Mesendoderm (in vitro differentiated cells): ENCODE measurements at regions not wholly inside any gene's neighbourhood (a gene's known extent, or its start where the extent isn't known, plus 50 kb on each side); places are given as distances from the start of the nearest gene placed in this dataset.

Source experiments
- DNase-seq: peaks from one replicate; pipeline ENCODE4 v3.0.0; 2013
- H2AK5ac ChIP-seq: 2 replicates; pipeline ENCODE4 v1.6.1; 2013; ENCODE audit warnings: low read length, inconsistent platforms
- H2BK120ac ChIP-seq: 2 replicates; pipeline ENCODE4 v1.6.1; 2013; ENCODE audit warnings: low read depth, mild to moderate bottlenecking, low read length, moderate library complexity, mixed read lengths
- H2BK15ac ChIP-seq: replicated peaks from 2 replicates; pipeline ENCODE4 v1.6.1; 2013; ENCODE audit warnings: low read depth, mild to moderate bottlenecking, moderate library complexity
- H2BK5ac ChIP-seq: 2 replicates; pipeline ENCODE4 v1.6.1; 2013; ENCODE audit warnings: low read length, inconsistent platforms
- H3K18ac ChIP-seq: 2 replicates; pipeline ENCODE4 v1.6.1; 2013; ENCODE audit warnings: mild to moderate bottlenecking, low read length, mixed read lengths
- H3K23ac ChIP-seq: one replicate; pipeline ENCODE4 v1.6.1; 2013; ENCODE audit warnings: low read length
- H3K27ac ChIP-seq: 2 replicates; pipeline ENCODE4 v1.5.1; 2013; ENCODE audit warnings: low read depth, mild to moderate bottlenecking, inconsistent platforms, low read length, moderate library complexity
- H3K27me3 ChIP-seq: 2 replicates; pipeline ENCODE4 v1.6.1; 2013; ENCODE audit warnings: low read length, control low read depth, mild to moderate bottlenecking, inconsistent platforms; ENCODE audit not compliant: insufficient read depth, poor library complexity
- H3K36me3 ChIP-seq: 2 replicates; pipeline ENCODE4 v1.6.1; 2013; ENCODE audit warnings: low read length, inconsistent platforms; ENCODE audit not compliant: control insufficient read depth, insufficient read depth
- H3K4ac ChIP-seq: one replicate; pipeline ENCODE4 v1.6.1; 2013; ENCODE audit warnings: low read depth, mild to moderate bottlenecking, low read length, moderate library complexity
- H3K4me1 ChIP-seq: 2 replicates; pipeline ENCODE4 v1.6.1; 2013; ENCODE audit warnings: low read depth, low read length, inconsistent platforms; ENCODE audit not compliant: control insufficient read depth
- H3K4me2 ChIP-seq: 2 replicates; pipeline ENCODE4 v1.6.1; 2013; ENCODE audit warnings: low read length
- H3K4me3 ChIP-seq: 2 replicates; pipeline ENCODE4 v1.5.1; 2013; ENCODE audit warnings: mild to moderate bottlenecking, low read length
- H3K56ac ChIP-seq: one replicate; pipeline ENCODE4 v1.6.1; 2013; ENCODE audit warnings: low read length
- H3K79me1 ChIP-seq: 2 replicates; pipeline ENCODE4 v1.6.1; 2013; ENCODE audit warnings: low read length, inconsistent platforms
- H3K79me2 ChIP-seq: 2 replicates; pipeline ENCODE4 v1.6.1; 2013; ENCODE audit warnings: mild to moderate bottlenecking, low read length; ENCODE audit not compliant: control insufficient read depth, insufficient read depth
- H3K9ac ChIP-seq: 2 replicates; pipeline ENCODE4 v1.6.1; 2013; ENCODE audit warnings: low read length, inconsistent platforms
- H4K5ac ChIP-seq: one replicate; pipeline ENCODE4 v1.6.1; 2013; ENCODE audit warnings: low read length
- H4K8ac ChIP-seq: one replicate; pipeline ENCODE4 v1.6.1; 2013; ENCODE audit warnings: low read depth, mild to moderate bottlenecking, control low read depth, low read length, moderate library complexity
- WGBS: extraction: QIAGEN DNeasy Blood & Tissue Kit; methylation state at CpG from one replicate; pipeline ENCODE4 v1.1.7; 2013; ENCODE audit warnings: low lambda C conversion rate, missing lambda C conversion rate; ENCODE audit not compliant: insufficient coverage; ENCODE audit errors: extremely low coverage; 5-methylcytosine and 5-hydroxymethylcytosine counted together

DNA sequence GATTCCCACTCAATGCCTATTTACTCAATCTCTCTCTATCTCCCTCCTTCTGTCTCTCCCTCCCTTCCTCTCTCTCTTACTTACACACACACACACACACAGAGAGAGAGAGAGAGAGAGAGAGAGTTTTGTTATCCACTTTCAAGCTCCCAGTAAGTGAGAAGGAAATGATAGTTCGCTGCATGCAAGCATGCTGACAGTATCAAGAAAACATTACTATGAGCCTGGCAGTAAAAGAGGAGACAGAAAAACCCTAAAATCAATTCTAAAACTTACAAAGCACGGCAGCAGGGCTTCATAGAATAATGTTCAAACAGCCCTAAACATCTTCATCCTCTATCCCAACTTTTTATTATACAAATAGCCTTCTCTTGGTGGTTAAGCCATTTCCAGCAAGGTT, 171.9 kb downstream of the FOXO1 start:
- no peaks in the 10 kb centered on the region for H3K79me1 ChIP-seq
- H4K5ac ChIP-seq: no peak overlapping the region

DNA sequence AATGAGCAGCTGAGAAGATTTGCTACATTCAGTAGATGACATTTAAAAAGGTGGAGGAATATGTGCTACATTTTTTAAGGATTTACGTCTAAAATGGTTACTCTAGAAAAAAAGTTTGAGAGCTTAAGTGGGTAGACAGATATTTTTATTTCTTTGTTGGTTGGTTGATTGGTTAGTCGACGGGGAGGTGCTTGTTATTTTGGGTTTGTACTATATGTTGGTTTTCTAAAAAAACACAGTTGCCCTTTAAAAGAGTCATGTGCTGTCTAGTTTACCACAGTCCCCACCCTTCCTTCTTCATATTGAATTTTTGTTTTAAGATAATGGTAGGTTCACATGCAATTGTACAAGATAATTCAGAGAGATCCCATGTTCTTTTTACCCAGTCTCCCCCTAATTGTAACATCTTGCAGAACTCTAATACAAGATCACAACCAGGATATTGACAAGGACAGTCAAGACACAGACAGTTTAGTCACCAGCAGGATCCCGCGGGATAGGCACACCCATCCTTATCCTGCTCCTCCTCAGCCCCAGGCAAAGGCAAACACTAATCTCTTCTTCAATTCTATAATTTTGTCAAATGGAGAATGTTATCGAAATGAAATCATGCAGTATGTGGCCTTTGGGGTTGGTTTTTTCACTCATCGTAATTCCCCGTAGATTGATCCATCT, 171.4 kb downstream of the FOXO1 start:
- H3K27ac ChIP-seq: no peak overlapping the region
- H4K5ac ChIP-seq: no peak overlapping the region
- H4K8ac ChIP-seq: no peak overlapping the region
- H3K27me3 ChIP-seq: no peaks in the 10 kb centered on the region
- H3K18ac ChIP-seq: no peak overlapping the region
- H3K4me2 ChIP-seq: no peak overlapping the region
- no peak overlapping the region for H3K23ac ChIP-seq
- no peak overlapping the region for H3K4ac ChIP-seq
- WGBS: no CpG with 5 or more reads among the region's 8 CpGs
- no peaks in the 10 kb centered on the region for H3K79me1 ChIP-seq
- DNase-seq: no peak
- no peaks in the 10 kb centered on the region for H3K79me2 ChIP-seq
- H2AK5ac ChIP-seq: no peak overlapping the region
- no peak overlapping the region for H2BK5ac ChIP-seq
- H2BK15ac ChIP-seq: no peak overlapping the region
- no peak overlapping the region for H3K56ac ChIP-seq
- no peak overlapping the region for H3K4me3 ChIP-seq
- H3K36me3 ChIP-seq: no peaks in the 10 kb centered on the region
- H2BK120ac ChIP-seq: no peak overlapping the region
- H3K4me1 ChIP-seq: peaks cover 4% of the 10 kb centered on the region
- H3K9ac ChIP-seq: no peak overlapping the region

More for the DNA sequence above, 171.9 kb downstream of the FOXO1 start:
- no peak overlapping the region for H4K8ac ChIP-seq
- no peak overlapping the region for H3K23ac ChIP-seq
- no CpG with 5 or more reads among the region's 2 CpGs for WGBS
- H3K18ac ChIP-seq: no peak overlapping the region
- no peaks in the 10 kb centered on the region for H3K27me3 ChIP-seq
- no peaks in the 10 kb centered on the region for H3K79me2 ChIP-seq
- H2BK120ac ChIP-seq: no peak overlapping the region
- no peak overlapping the region for H2BK5ac ChIP-seq
- no peak for DNase-seq
- H3K4me3 ChIP-seq: no peak overlapping the region
- no peak overlapping the region for H2AK5ac ChIP-seq
- H3K9ac ChIP-seq: no peak overlapping the region
- H3K27ac ChIP-seq: no peak overlapping the region
- no peak overlapping the region for H3K4me2 ChIP-seq
- no peak overlapping the region for H2BK15ac ChIP-seq
- H3K36me3 ChIP-seq: no peaks in the 10 kb centered on the region
- H3K4ac ChIP-seq: no peak overlapping the region
- no peak overlapping the region for H3K56ac ChIP-seq
- H3K4me1 ChIP-seq: peaks cover 4% of the 10 kb centered on the region

DNA sequence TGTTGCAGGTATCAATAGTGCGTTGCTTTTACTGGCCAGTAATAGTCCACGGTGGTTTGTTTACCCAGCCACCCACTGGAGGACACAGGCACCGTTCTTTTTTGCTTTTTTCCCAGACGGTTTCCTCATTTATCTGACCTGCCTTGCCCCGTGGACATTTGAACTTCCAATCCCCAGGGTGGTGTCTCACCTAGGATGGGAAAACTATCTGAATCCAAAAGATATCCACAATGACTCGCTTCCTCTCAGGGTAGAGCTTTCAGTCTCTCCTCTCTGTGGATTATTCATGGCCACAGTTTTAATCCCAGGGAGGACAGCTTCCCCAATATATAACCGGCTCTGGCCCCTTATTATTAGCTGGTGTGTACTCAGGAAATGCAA, 170.8 kb downstream of the FOXO1 start:
- no peak overlapping the region for H2BK120ac ChIP-seq
- no peak for DNase-seq
- H3K27ac ChIP-seq: no peak overlapping the region
- no peak overlapping the region for H3K9ac ChIP-seq
- no peaks in the 10 kb centered on the region for H3K79me2 ChIP-seq
- H3K27me3 ChIP-seq: no peaks in the 10 kb centered on the region
- H2BK15ac ChIP-seq: no peak overlapping the region
- no CpG with 5 or more reads among the region's 7 CpGs for WGBS
- H3K36me3 ChIP-seq: no peaks in the 10 kb centered on the region
- H4K8ac ChIP-seq: no peak overlapping the region
- no peak overlapping the region for H3K18ac ChIP-seq
- H4K5ac ChIP-seq: no peak overlapping the region
- H3K56ac ChIP-seq: no peak overlapping the region
- H3K4me3 ChIP-seq: no peak overlapping the region
- no peak overlapping the region for H2BK5ac ChIP-seq
- H3K79me1 ChIP-seq: no peaks in the 10 kb centered on the region
- H3K23ac ChIP-seq: no peak overlapping the region
- H3K4me1 ChIP-seq: peaks cover 4% of the 10 kb centered on the region
- no peak overlapping the region for H3K4ac ChIP-seq
- H2AK5ac ChIP-seq: no peak overlapping the region
- H3K4me2 ChIP-seq: no peak overlapping the region

DNA sequence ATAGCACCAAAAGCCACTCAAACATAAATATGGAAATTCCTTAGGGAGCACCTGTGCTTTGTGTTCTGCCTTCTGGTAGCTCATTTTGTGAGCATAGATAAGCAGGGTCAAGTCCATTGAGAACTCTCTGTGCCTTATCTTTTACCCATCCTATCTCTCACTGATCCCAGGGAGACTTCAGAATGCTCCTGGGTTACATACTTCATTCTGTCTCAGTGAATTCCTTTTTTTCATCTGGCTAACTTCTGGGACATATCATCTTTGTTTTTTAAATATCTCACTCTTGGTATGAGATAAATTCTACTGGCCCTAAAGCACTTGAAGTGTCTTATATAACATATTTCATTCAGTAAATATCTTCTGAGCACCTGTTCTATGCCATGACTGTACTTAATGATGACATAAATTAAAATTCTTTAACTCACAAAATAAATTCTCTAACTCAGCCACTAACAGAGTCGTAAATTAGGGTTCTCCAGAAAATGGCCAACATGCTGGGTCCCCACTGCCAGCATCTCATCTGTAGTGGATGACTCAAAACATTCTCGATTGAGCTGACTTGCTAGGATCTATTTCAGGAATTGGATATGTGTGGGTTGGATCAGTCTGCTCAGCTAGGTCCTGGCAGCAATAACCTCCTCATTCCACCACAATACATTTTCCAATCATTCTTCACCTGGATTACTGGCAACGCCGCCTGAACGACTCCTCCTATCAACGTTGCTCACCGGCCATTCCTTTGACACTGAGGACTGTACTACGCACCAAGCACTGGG, 170.2 kb downstream of the FOXO1 start:
- no peak overlapping the region for H3K56ac ChIP-seq
- no peaks in the 10 kb centered on the region for H3K27me3 ChIP-seq
- no peaks in the 10 kb centered on the region for H3K36me3 ChIP-seq
- peaks cover 4% of the 10 kb centered on the region for H3K4me1 ChIP-seq
- H4K8ac ChIP-seq: no peak overlapping the region
- H3K79me2 ChIP-seq: no peaks in the 10 kb centered on the region
- no CpG with 5 or more reads among the region's 8 CpGs for WGBS
- H2AK5ac ChIP-seq: no peak overlapping the region
- no peak overlapping the region for H3K4me3 ChIP-seq
- no peak overlapping the region for H3K18ac ChIP-seq
- H3K27ac ChIP-seq: no peak overlapping the region
- H2BK5ac ChIP-seq: no peak overlapping the region
- no peak overlapping the region for H3K4me2 ChIP-seq
- no peak overlapping the region for H3K9ac ChIP-seq
- DNase-seq: peak; percentile 76
- H3K79me1 ChIP-seq: no peaks in the 10 kb centered on the region
- no peak overlapping the region for H4K5ac ChIP-seq
- H3K4ac ChIP-seq: no peak overlapping the region
- H2BK15ac ChIP-seq: no peak overlapping the region
- H2BK120ac ChIP-seq: no peak overlapping the region
- no peak overlapping the region for H3K23ac ChIP-seq

DNA sequence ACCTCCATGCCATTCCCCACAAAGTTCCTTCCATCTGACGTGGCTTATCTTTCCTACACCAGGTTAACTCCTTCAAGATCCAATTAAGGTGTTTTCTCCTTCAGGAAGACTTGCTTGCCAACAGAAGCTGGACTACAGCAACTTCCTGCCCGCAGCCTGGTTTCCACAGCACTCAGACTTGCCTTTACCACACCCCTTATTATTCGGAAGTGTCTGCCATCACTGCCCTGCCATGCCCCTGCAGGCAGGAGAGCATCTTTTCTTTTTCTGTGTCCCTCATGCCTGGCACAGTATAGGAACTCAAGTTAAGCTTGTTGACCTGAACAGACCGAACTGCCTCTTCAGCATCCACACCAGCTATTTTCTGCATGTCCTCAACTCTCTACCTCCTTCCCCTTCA, 168.0 kb downstream of the FOXO1 start:
- Histone ChIP-seq H2AK5ac (no peak overlapping the region), H2BK15ac (no peak overlapping the region)

More for the DNA sequence above, 168.0 kb downstream of the FOXO1 start:
- H3K9ac ChIP-seq: no peak overlapping the region
- no peaks in the 10 kb centered on the region for H3K79me1 ChIP-seq
- H3K36me3 ChIP-seq: no peaks in the 10 kb centered on the region
- no peak overlapping the region for H3K27ac ChIP-seq
- H4K8ac ChIP-seq: no peak overlapping the region
- no peak overlapping the region for H3K56ac ChIP-seq
- H3K4me3 ChIP-seq: no peak overlapping the region
- no peak overlapping the region for H3K4me2 ChIP-seq
- no peak overlapping the region for H2BK120ac ChIP-seq
- peaks cover 4% of the 10 kb centered on the region for H3K4me1 ChIP-seq
- H3K23ac ChIP-seq: no peak overlapping the region
- no peaks in the 10 kb centered on the region for H3K79me2 ChIP-seq
- H4K5ac ChIP-seq: no peak overlapping the region
- no peak overlapping the region for H3K4ac ChIP-seq
- WGBS: no CpG with 5 or more reads among the region's 4 CpGs
- no peak overlapping the region for H3K18ac ChIP-seq
- no peak for DNase-seq
- no peaks in the 10 kb centered on the region for H3K27me3 ChIP-seq
- no peak overlapping the region for H2BK5ac ChIP-seq
